Heart left ventricle (tissue), 13 donors: ENCODE measurements at regions not wholly inside any gene's neighbourhood (a gene's known extent, or its start where the extent isn't known, plus 50 kb on each side); places are given as distances from the start of the nearest gene placed in this dataset.

ENCODE experiments used
- POLR2A ChIP-seq, 2 donors: fragments of 450-650 bp; IDR thresholded peaks; one replicate each; pipeline ENCODE4 v1.6.1; 2017; ENCODE audit warnings: antibody characterized with exemption in 2 of 2, mild to moderate bottlenecking in 2 of 2, moderate library complexity in 2 of 2
- TF ChIP-seq, protein P1 (sequence below), 12 donors: fragments of 200-600 bp; sonication (generic) in 4 of 12; IDR thresholded peaks; one replicate each; pipeline versions ENCODE4 v1.5.0 to v1.8.0; 2018 to 2022; ENCODE audit warnings: antibody characterized with exemption in 12 of 12, mild to moderate bottlenecking in 5 of 12
- donor health status: ischemic (EF 13 %, LVEDD 7.1; RV severe dilation, severe dysfunction).
- donor health status: DM: no; HTN: yes; CAD: no.
- donor health status: DM: no; HTN: no; CAD: no.
- donor health status: ischemic (EF 25% LVEDD 6.9; RV normal size, moderate dysfunction).
- donor health status: ischemic (EF 25% LVEDD 5.7; RV mildly dilated, moderate dysfunction).
- donor health status: ischemic (EF 35%, LVEDD 5.7; RV mildly dilated, moderate dysfunction).
- donor health status: nonischemic (EF 11% LVEDD 7.7; RV severe dilation, severe dysfunction).
- donor health status: DM: yes; HTN: yes; CAD: no.
- donor health status: PGD.
- donor health status: ischemic (EF 29% LVEDD 5.4; RV normal size, mild dysfunction).
- donor health status: nonischemic (EF 23%, LVEDD 6.1; RV moderate dilation, normal function).

- TF ChIP-seq, protein P1, sequence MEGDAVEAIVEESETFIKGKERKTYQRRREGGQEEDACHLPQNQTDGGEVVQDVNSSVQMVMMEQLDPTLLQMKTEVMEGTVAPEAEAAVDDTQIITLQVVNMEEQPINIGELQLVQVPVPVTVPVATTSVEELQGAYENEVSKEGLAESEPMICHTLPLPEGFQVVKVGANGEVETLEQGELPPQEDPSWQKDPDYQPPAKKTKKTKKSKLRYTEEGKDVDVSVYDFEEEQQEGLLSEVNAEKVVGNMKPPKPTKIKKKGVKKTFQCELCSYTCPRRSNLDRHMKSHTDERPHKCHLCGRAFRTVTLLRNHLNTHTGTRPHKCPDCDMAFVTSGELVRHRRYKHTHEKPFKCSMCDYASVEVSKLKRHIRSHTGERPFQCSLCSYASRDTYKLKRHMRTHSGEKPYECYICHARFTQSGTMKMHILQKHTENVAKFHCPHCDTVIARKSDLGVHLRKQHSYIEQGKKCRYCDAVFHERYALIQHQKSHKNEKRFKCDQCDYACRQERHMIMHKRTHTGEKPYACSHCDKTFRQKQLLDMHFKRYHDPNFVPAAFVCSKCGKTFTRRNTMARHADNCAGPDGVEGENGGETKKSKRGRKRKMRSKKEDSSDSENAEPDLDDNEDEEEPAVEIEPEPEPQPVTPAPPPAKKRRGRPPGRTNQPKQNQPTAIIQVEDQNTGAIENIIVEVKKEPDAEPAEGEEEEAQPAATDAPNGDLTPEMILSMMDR (IDR thresholded peaks at IDR 0.05) = no peak
- TF ChIP-seq POLR2A (IDR thresholded peaks at IDR 0.05) = no peak
Measured at GRCh38 chr1:243974451-243975292, 76.4 kb upstream of the ZBTB18 start.
